ENCODE measurements at regions not wholly inside any gene's neighbourhood (a gene's known extent, or its start where the extent isn't known, plus 50 kb on each side); places are given as distances from the start of the nearest gene placed in this dataset.

DNA sequence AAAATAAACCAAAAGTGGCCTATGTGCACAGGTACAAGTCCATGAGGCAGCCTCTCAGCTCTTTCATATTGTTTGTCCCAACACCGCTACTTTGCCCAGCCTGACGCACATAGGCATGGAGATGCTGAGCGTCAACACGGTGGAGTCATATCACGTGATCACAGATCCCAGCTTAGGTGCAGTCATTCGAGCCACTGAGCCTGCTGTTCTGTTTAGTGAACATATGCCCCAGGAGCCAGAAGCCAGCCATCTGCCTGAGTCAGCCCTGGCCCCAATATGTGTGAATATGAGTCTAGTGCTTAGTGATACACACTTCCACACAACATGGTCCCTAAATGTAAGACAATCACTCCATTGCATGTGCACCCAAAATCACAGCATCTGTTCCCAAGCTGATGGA, 88.2 kb upstream of the LCLAT1 start:
- DNase-seq (ENCODE audit: low read depth): no peak
- no peak overlapping the region for H3K4me3 ChIP-seq (ENCODE audit: low read length)
- TF ChIP-seq, protein P1, sequence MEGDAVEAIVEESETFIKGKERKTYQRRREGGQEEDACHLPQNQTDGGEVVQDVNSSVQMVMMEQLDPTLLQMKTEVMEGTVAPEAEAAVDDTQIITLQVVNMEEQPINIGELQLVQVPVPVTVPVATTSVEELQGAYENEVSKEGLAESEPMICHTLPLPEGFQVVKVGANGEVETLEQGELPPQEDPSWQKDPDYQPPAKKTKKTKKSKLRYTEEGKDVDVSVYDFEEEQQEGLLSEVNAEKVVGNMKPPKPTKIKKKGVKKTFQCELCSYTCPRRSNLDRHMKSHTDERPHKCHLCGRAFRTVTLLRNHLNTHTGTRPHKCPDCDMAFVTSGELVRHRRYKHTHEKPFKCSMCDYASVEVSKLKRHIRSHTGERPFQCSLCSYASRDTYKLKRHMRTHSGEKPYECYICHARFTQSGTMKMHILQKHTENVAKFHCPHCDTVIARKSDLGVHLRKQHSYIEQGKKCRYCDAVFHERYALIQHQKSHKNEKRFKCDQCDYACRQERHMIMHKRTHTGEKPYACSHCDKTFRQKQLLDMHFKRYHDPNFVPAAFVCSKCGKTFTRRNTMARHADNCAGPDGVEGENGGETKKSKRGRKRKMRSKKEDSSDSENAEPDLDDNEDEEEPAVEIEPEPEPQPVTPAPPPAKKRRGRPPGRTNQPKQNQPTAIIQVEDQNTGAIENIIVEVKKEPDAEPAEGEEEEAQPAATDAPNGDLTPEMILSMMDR (conservative IDR thresholded peaks at IDR 0.05; ENCODE audit: low read length): no peak

DNA sequence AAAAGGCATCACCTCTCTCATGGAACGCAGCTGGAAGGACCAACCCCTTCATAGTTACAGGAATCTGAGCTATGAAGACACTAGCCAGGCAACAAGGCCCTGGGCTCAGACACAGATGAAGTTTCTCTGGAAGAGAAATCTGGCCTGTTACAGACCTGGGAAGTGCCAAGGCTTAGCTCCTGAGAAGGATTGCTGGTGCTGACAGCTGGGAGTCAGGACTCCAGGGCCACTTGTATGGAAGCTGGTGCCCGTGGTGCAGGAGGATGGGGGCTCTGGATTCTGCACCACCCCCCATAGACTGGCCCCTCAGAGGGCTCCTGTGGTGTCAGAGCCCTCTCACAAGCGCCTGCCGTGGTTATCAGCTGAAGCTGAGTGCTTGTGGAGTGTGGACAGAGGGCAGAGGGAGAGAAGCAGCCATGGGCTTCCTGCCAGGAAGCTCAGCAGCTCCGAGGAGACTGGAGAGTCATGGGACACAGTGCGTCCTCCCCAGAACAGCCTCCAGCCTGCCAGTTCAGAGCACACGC, 87.3 kb upstream of the LCLAT1 start:
- no peak overlapping the region for H3K4me3 ChIP-seq (ENCODE audit: low read length)
- TF ChIP-seq, protein P1 (conservative IDR thresholded peaks at IDR 0.05; ENCODE audit: low read length): no peak
- DNase-seq (ENCODE audit: low read depth): peak; percentile 81

DNA sequence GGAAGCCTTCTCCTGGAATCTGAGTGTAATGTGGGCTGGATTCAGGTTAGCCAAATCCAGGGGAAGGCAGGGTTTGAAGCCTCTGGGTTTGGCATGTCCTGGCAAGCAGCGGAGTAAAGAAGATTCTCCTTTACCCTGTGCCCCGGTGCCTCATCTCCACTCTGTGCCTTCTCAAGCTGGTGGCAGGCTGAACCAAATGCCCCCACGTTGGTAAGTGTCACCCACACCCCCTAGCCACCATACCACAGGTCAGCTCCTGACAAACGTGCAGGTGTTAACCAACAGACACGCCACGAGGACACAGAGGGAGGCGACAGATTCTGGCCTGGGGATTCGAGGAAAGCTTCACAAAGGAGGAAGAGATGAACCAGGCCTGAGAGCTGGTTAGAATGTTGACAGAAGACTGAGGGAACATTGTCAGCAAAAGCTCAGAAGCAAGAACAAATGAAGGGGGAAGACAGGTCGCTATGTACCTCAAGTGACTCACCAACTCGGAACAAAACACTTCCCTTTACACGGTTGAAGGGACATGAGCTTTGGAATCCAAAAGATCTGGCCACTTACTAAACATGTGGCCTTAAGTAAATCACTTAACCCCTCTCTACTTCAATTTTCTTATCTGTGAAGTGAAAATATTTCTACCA, 85.2 kb upstream of the LCLAT1 start:
- no peak overlapping the region for H3K4me3 ChIP-seq (ENCODE audit: low read length)
- DNase-seq (ENCODE audit: low read depth): no peak
- TF ChIP-seq, protein P1 (conservative IDR thresholded peaks at IDR 0.05; ENCODE audit: low read length): no peak

DNA sequence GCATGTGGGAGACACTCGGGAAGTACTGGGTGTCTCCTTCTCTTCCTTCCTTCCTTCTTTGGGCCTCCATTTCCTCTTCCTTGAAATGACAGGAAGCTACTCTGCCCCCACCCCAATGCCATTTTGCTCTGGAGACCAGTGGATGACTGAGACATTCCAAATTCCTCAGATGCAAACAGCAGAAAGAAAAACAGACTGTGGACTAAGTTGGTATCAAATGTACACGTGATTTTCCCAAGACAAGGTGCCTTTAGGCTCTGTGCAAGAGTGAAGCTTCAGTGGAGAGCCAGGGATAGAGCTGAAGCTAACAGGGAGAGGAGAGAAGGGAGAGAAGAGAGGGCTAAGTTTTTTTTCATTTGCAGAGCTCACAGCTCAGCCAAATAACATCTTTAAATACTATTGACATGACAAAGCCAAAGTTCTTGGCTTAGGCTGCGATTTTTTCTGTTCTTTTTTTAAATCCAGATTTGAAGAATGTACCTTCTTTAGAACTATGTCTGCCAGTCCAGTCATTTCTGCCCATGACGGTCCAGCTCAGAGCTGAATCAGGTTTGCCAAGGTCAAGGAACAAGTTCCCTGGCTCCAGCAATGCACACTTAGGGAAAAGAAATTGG, 84.5 kb upstream of the LCLAT1 start:
- peak; percentile 88 for DNase-seq (ENCODE audit: low read depth)
- TF ChIP-seq, protein P1 (conservative IDR thresholded peaks at IDR 0.05; ENCODE audit: low read length): no peak
- H3K4me3 ChIP-seq (ENCODE audit: low read length): no peak overlapping the region

DNA sequence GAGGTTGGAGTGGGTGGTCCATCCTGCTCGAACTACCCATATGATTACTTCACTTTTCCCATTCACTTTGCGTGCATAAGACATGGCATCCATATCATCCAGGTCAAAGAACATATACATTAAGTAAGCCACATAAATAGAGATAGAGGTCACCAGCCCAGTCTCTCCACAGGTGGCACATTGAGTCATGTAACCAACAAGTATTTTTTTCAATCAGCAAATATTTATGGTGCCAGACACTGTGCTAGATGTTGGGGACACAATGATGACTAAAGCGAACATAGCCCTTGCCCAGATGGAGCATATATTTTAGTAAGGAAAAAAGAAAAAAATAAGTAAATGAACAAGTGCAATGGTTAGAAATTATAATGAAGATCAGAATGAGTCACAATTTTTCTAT, 83.6 kb upstream of the LCLAT1 start:
- DNase-seq (ENCODE audit: low read depth): no peak
- H3K4me3 ChIP-seq (ENCODE audit: low read length): no peak overlapping the region
- TF ChIP-seq, protein P1 (conservative IDR thresholded peaks at IDR 0.05; ENCODE audit: low read length): no peak

DNA sequence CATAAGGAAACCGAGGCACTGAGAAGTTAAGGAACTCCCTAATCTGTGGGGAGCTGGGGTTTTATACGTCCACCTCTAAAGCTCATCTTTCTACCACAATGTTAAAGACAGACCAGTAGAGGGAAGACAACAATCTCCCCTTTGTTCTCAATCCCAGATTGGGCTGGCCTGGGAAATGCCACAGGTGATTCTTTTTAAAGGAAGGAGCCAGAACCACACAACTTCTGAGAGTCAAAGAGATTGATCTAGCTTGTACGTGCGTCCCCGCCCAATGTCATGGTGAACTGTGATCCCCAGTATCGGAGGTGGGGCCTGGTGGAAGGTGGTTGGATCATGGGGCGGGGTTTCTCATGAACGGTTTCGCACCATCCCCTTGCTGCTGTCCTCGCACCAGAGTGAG, 81.8 kb upstream of the LCLAT1 start:
- no peak overlapping the region for H3K4me3 ChIP-seq (ENCODE audit: low read length)
- DNase-seq (ENCODE audit: low read depth): no peak
- TF ChIP-seq, protein P1 (conservative IDR thresholded peaks at IDR 0.05; ENCODE audit: low read length): no peak

DNA sequence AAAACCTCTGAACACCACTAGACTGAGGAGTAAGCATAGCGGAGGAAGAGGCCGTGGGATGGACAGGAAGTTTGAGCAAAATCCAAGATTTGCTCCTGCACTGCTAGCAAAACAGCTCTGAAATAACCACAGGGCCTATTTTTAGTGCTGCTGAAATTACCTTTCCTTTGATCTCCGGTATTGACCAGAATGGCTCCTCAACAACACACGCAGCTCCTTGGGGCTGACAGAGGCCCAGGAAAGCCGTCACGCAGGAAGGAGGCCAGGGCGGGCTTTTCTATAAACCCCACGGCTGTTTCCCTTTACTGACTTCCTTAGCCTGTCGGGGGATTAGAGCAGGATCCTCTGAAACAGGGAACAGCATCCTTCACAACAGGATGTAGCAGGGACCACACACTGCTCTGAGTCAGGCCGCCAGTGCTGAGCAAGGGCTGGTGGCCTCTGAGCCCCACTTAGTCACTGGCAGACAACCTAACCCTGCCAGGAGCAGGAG, 80.8 kb upstream of the LCLAT1 start:
- TF ChIP-seq, protein P1 (conservative IDR thresholded peaks at IDR 0.05; ENCODE audit: low read length): no peak
- DNase-seq (ENCODE audit: low read depth): peak; percentile 63

More for the DNA sequence above, 80.8 kb upstream of the LCLAT1 start:
- no peak overlapping the region for H3K4me3 ChIP-seq (ENCODE audit: low read length)
